ENCODE measurements at regions not wholly inside any gene's neighbourhood (a gene's known extent, or its start where the extent isn't known, plus 50 kb on each side); places are given as distances from the start of the nearest gene placed in this dataset.

DNA sequence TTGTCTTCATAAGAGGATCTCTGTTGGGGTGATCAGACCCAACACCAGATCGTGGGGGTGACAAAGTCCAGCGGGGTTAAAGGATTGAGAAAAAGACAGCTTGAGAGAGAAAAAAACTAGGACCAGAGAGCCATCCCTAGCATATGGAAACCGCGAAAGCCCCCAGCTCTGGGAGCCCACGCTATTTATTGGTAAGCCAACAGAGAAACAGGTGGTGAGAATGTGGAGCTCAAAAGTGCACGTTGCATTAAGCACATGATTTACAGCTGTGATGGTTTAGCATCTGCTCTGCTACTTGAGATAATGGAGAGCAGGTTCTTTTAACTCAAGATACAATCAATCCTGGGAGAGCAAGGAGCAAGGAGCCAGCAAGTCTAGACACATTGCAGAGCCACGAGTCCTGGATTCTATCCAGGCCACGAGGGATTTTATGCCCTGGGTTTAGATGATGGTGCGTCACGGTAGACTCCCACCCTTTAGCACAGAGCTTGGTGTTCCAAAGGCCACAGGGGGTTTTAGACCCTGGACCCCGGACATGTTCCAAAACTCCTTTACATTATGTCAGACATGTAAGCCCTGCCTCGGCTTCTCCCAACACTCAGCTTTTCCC lies 755.2 kb upstream of the SORCS1 start:
- DNase-seq (ENCODE audit: low read depth in 2 of 2): no peak

DNA sequence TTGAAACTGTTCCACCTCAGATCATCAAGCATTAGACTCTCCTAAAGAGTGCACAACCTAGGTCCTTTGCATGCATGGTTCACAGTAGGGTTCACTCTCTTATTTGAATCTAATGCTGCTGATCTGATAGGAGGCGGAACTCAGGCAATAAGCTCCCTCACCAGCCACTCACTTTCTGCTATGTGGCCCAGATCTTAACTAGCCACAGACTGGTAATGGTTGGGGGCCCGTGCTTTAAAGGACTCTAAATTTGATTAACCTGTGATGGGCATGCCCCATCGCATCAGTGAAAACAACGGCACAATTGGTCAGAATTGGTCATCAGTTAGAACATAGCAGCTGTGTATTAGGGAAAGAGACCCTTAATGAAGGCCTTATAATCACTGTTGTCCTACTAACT lies 753.7 kb upstream of the SORCS1 start:
- no peak for DNase-seq (ENCODE audit: low read depth in 2 of 2)

DNA sequence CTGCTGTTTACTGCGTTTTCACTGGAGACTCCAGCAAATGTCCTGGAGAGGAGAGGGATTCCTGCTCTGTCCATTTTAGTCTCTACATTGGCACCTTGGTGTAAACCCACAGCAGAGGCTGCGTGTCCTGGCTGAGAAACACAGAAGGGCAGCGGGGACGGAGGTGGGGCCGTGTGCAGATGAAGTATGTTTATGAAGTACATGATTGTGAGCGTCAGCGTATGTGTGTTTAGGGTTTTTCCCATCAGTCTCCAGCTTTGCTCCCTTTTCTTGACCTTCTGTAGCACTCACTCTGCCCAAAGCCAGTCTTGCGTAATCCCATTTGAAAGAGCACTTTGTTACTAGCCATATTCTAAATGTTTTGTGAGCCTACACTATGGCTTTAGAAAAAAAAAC lies 750.7 kb upstream of the SORCS1 start:
- DNase-seq (ENCODE audit: low read depth in 2 of 2): no peak

DNA sequence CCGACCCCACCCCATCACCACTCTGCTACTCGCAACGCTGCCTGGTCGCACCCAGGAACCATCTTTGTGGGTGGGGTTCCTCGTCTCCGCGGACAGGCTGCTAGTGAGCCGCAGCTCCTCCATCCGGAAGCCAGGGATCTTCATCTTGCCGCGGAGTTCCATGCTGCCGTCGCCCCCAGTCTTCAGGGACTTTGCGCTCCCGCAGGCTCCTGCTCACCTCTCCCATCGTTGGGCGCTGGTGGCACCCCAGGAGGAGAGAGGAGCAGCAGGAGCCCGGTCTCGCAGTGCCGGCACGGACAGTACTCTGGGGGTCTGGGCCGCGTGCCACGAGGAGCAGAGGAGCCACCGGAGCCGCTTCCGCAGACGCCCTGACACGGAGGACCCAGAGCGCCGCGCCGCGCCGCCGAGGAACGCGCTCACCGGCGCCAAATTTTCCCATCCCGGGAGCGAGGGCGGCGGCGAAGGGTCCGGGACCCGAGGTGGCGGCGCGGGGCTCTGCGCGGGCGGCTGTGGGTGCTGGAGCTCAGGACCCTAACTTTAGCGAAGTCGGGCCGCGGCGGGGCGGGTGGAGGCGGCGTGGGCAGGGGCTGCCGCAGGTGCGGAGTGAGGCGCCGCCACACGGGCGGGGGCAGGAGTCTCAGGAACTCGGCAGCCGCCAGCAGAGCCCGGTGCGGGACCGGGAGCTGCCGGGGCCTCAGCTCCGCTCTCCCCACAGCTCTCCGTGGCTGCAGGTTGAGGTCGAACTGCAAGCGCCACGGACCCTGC lies 750.1 kb upstream of the SORCS1 start:
- DNase-seq (ENCODE audit: low read depth in 2 of 2): no peak

GRCh38 chr10:107913317-107914294 lies 749.1 kb upstream of the SORCS1 start:
- no peak for DNase-seq (ENCODE audit: low read depth in 2 of 2)

GRCh38 chr10:107901076-107901475 lies 736.6 kb upstream of the SORCS1 start:
- DNase-seq (ENCODE audit: low read depth in 2 of 2): no peak

GRCh38 chr10:107900131-107900530 lies 735.6 kb upstream of the SORCS1 start:
- DNase-seq (ENCODE audit: low read depth in 2 of 2): no peak

GRCh38 chr10:107899502-107900062 lies 735.1 kb upstream of the SORCS1 start:
- DNase-seq (ENCODE audit: low read depth in 2 of 2): no peak

DNA sequence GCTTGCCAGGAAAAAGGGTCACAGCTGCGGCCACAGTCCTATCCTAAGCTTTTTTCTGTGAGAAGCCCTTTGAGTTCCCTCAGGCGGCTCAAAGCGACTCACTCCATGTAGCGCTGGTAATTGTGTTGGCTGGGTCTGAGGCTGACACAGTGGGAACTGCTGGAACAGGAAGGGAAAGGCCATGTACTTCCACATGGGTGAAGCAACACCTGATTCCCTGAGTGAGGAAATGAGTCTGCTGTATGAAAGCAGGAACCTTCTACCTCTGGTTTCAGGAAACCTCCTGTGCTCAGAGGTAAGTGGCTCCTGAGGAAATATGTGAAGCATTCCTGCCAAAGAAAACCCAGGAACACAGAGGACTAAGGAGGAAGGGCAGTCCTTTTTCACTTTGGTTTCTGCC lies 734.6 kb upstream of the SORCS1 start:
- DNase-seq (ENCODE audit: low read depth in 2 of 2): no peak

GRCh38 chr10:107898392-107898791 lies 733.9 kb upstream of the SORCS1 start:
- no peak for DNase-seq (ENCODE audit: low read depth in 2 of 2)

- no peak for DNase-seq (ENCODE audit: low read depth in 2 of 2)
Observed at GRCh38 chr10:107894516-107894915, 730.0 kb upstream of the SORCS1 start.

GRCh38 chr10:107889105-107889504 lies 724.6 kb upstream of the SORCS1 start:
- DNase-seq (ENCODE audit: low read depth in 2 of 2): no peak

DNA sequence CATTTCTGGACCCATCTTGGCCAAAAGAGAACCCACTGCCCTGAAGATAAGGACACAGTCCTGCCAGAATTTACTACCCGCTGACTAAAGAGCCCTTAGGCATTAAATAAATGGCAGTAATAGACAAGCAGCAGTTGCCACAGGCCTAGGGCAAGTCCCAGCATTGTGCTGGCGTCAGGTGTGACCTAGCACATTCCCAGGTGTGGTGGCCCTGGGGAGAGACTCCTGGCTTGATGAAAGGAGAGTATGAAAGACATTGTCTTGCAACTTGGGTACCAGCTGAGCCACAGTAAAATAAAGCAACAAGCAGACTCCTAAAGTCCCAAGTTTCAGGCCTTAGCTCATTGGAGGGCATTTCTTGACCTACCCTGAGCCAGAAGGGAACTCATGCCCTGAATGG lies 715.7 kb upstream of the SORCS1 start:
- no peak for DNase-seq (ENCODE audit: low read depth in 2 of 2)

GRCh38 chr10:107873007-107873406 lies 708.5 kb upstream of the SORCS1 start:
- DNase-seq (ENCODE audit: low read depth in 2 of 2): no peak

DNA sequence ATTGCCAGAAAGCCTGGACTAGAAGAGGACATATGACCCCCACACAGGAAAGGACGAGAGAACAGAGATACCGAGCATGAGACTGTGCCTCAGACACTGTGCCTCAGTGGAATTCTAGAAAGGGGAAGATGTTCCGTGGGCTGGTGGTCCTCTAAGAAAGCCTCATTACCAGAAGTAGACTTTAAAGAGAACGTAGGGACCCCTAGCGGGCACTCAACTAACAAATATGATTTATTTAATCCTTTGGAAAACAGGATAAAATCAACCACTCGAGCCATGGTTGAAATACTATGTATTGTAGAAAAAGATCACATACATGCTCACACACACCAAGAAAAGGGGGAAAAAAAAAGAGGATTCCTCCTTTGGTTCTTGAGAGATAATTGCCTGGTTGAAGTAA lies 701.2 kb upstream of the SORCS1 start:
- DNase-seq (ENCODE audit: low read depth in 2 of 2): no peak

DNA sequence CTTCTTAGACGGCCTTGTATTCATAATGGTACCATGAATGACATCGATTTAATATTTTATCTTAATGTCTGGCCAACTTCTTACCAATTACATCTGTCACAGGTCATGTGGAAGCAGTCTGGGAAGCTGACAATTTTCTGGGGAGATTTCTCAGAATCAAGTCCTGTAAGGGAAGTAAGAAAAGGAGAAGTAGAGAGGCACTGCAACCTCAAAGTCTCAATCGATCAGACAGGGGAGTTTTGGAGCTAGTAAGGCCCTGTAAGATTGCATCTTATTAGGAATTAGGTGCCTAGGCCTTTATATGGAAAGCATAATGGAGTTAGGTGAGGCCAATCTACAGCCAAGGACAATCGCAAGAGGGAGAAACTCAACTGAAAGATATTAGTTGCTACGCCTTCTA lies 694.6 kb upstream of the SORCS1 start:
- DNase-seq (ENCODE audit: low read depth in 2 of 2): no peak

- no peak for DNase-seq (ENCODE audit: low read depth in 2 of 2)
Observed at GRCh38 chr10:107856047-107856315, 691.5 kb upstream of the SORCS1 start.

GRCh38 chr10:107855301-107856046 lies 691.0 kb upstream of the SORCS1 start:
- DNase-seq (ENCODE audit: low read depth in 2 of 2): no peak

- DNase-seq (ENCODE audit: low read depth in 2 of 2): no peak
Observed at GRCh38 chr10:107848726-107849360, 684.3 kb upstream of the SORCS1 start.

DNA sequence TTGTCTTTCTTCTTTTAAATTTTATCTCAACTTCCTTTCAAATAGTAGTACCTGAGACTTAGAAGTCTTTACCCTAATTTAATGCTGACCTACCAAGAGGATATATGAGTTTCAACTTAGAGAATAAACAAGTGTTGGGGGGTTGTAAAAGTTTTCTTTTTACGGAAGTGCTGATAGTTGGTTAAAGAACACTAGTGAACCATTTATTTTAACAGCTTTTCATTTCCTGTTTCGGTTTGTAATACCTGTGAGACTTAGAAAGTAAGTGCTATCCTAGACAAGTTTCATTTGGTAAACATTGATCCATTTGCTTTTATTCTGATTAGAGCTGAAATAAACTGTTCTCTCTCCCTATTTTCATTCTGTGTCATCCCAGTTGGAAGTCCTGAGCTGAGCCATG lies 683.1 kb upstream of the SORCS1 start:
- DNase-seq (ENCODE audit: low read depth in 2 of 2): no peak

GRCh38 chr10:107834706-107835105 lies 670.2 kb upstream of the SORCS1 start:
- no peak for DNase-seq (ENCODE audit: low read depth in 2 of 2)
